HG02981 (cell line): ENCODE measurements at regions not wholly inside any gene's neighbourhood (a gene's known extent, or its start where the extent isn't known, plus 50 kb on each side); places are given as distances from the start of the nearest gene placed in this dataset.

Experiments
- ATAC-seq: cut with Tn5 transposase; IDR thresholded peaks from one replicate; pipeline ENCODE4 v1.9.1; 2021; ENCODE audit warnings: mild to moderate bottlenecking, moderate library complexity; ENCODE audit not compliant: unreplicated experiment

DNA sequence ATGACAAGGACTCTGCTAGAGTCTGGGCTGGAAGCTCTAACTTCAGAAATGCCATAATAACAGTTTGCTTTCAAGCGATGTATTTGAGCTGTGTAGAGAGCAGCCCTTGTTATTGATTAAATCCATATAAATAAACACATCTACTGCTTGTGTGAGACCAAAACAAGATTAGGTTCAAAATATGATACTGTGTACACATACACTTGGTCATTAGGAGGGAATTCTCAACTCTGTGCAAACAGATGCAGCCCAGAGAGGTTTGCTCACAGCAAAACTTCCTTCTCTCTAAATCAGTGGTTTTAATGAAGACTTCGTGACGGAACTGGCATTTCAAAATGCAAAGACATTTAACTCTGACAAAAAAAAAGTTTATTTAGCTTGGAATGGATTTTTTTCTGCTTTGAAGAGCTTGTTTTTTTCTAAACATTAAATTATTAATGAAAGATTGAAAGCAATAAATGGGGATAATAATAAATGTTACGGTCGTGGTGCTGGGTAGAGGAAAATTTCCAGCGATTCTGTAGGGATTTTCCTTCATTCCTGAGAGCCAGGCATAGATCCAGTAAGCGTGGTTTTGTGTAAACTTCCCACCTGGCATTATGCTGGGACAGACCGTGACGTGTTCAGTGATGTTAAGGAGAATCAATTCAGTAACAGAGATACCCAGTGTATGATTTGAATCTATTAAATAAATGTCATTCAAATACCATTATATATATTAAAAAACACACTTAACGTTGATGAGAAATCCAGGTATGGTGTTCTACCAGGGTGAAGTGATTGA, 213.7 kb downstream of the TEX29 start:
- no peak for ATAC-seq

DNA sequence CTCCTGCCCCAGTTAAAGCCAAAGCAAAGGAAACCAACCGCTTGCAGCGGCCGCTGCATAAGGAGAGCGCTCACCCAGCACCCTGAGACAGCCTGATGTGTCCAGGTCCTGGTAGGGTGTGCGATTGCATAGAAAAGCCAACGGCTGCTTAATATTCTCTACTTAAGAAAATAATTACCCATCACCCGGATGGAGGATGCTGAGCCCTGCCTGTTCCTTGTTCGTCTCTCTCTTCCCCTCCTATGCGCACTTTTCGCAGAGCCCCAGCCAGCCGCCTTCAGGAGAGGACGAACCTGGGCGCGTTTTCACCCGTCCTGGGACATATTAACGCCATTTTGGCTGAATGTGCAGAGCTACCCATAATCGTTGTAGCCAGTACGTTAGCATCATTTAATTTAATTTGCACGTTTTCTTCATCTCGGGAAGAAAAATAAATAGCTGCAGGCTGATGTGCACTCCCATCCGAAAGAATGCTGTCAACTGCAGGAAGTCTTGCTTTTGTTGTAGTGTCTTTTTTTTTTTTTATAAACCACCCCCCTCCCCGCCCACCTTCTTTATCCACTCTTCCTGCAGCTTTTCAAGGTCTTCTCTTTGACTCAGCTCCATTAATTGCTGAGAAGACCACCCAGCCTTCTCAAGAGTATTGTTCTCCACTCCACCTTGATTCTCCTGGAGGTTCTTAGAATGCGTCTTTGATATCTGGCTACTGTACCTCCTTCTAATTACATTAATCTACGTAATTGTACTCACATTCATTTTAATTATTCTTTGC, 214.5 kb downstream of the TEX29 start:
- ATAC-seq, result no peak

DNA sequence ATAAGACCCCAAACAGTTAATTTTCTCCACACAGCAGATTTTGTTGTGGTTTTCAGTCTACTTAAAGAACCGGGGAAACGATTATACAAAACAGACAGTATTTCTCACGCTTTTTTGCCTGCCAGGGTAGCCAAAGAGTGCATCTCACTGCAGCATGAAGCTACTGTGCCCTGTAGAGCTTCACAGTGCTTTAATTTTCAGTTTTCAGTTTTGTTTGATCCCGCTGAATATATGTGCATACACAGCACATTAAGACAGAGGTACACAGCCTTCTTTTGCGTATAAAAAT, 215.0 kb downstream of the TEX29 start:
- no peak for ATAC-seq

DNA sequence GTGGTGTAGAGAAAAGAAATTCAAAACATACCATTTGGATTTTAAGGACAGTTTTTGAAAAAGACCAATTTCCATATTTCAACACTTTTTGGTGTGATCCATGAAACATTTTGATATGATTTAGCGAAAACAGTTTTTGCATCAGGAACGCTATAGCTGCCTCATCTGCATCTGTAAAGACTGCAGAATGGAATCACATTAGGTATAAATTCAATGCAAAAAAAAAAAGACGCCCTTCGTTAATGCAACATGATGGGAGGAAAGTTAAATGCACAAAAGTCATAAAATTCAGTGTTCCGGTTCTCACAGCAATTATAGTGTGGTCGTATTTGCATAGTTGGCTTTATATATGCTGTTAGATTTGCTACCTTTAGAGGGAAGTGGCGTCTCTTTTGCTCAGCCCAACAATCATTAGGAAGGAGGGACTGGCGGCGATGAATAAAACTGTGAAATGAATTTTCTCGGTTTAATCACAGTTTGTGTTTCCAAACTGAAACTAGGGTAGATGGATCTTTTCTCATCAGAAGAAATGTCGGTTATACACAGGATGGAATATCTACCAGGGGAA, 215.7 kb downstream of the TEX29 start:
- ATAC-seq, result no peak

DNA sequence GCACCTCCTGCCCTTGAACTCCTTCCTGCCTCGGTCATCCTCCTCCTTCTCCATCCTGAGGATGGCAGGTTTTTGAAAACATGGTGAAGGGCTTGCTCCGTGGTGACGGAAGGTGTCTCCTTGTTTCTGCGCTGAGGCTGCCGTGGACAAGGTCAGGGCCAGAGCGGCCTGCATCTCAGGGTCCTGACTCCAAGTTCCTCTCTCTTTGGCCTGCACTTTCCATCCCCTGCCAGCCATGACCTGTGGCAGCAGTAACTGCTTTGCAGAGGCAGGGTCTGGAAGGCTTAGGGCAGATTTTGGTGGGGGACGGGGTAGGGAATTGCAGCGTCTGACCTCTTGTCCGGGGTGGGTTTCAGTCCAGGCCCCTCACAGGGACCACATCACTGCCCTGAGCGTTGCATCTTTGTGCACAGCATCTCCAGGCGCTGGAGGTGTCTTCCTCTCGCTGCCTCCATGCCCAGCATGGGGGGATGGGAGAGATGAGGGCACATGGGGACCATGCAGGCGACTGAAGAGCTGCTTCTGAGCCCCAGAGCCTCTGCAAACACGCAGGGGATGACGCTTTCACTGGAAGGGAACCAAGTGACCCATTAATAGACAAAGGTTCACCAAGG, 216.8 kb downstream of the TEX29 start:
- no peak for ATAC-seq

DNA sequence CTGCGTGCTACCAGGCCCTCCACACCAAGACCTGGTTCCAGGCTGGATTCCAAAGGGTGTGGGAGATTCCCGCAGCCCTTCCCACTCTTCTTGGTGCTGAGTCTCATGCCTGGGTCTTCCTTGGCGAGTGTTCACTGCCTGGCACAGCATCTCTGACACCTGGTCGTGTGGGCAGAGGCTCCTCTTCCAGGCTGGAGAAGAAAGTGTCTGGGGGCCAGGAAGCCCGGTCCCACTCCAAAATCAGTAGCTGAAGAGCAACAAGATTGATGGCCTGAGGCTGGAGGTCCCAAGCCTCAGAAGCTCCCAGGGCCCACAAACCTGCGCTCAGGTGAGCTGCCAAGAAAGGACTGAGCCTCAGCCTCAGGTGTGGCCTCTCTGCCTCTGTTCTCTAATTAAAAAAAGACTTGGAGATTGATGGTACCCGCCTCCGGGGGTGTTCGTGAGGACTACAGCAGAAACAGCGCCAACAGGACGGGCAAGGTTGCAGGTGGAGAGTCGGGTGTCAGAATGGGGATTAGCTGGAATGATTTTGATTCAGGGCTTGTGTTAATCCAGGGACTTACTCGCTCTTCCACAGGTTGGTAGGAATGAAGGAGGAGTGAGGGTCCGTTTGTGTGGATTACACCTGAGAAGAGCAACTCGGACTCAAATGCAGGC, 217.5 kb downstream of the TEX29 start:
- no peak for ATAC-seq

DNA sequence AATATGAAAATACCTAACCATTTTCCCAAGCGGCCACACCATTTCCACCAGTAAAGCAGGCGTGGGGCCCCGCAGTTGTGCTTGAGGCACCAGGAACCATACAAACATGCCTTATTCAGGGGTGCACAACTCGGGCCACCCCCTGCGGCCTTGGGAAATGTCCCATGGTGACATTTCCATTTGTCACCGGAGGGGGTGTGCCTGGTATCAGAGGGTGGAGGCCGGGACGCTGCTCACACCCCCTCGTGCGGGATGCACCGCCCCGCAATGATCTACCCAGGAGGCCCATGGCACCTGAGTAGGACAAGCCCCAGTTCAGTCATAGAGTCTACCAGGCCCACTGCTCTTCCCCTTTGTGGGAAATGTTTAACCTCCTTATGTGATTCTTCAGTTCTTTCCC, 218.8 kb downstream of the TEX29 start:
- no peak for ATAC-seq

DNA sequence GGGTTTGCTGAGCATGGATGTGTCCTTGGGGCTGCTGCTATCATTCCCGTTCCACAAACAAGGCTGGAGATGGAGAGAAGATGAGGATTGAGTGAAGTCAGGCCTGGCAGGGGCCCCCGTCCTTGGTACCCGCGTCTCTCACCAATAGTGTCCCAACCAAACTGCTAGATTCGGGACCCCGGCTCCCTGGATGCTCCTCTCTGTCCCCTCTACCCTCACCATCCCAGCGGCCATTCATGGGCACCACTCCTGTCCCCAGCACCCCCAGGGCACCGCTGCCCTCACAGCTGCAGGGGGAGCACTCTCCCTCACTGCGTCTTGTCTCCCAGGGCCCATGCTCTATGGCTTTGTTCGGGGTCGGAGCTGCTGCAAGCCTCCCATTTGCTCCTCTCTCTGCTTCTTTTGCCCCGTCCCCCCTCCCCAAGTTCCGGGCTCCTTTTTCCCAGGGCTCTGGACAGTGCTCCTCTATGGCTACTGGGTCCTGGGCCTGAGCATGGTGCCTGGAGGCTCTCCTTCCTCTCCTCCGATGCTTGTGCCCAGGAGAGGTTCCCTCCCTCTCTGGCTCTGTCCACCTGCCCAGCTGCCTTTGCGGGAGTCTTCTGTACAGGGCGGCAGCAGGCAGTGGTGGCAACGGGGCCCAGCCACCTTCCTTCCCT, 219.5 kb downstream of the TEX29 start:
- no peak for ATAC-seq

DNA sequence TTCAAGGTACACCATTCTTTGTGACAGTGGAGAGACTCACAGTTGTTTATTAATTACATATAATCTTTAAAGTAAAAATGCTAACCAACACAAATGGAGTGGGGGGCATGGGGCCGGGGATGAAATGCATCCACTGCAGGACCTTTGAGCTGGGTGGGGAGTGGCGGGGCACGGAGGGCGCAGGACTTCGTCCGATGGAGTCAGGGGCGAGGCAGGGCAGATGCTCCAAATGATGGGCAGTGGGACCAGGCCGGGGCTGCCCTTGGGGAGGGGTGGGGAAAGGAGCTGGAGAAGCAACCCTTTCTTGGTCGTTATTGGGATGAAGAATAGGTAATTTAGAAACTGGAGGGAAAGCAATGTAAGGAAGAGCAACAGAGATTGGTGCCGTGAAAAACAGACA, 220.0 kb downstream of the TEX29 start:
- no peak for ATAC-seq

DNA sequence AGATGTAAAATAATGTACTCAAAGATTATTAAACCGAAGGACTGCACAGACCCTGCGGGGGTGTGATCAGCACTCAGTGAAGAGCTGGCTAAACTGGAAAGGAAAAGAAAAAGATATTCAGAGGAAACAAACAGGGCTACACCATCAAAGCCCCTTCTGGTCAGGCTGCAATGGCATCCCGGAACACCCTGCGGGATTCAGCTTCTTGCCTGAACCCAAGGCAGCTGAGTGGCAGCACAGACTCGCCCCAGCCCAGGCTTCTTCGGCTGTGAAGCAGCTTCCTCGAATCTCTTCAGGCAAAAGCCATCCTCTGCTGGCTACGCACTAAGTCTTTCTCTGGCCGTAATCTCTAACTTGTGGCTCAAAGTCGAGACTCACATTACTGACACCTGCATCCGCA, 220.9 kb downstream of the TEX29 start:
- ATAC-seq, result no peak

DNA sequence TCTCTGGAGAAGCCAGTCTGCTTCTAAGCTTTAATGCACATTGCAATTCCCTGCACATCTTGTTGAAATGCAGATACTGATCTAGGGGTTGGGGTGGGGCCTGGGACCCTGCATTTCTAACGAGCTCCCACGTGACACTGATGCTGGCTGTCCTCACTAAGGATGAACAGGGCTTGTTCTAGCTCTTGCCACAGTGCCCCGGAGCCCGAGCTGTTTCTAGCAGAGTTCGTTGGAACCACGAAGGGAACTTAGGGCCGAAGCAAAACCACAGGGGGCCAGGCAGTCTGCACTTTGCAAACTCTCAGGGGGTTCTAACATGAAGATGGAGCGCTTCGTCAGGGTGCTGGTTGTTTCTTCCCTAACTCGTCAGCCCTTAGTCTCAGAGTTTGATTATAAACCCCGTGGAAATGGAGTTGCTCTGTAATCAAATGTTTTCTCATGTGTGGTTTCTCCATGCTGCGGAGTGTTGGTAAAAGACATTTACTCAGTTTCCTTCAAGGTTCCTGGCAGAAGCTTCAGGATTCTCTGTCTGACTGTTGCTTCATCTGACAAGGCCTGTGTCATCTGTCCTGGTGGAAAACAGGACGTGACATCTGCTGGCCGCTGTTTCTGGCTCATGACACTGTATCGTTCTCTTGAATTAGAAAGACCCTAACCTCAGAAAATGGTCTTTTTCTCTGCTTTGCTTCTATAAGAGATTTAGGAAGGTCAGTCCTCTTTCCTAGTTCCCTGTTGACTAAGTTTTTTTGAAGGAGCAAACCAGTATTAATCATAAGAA, 221.5 kb downstream of the TEX29 start:
- ATAC-seq, result no peak

DNA sequence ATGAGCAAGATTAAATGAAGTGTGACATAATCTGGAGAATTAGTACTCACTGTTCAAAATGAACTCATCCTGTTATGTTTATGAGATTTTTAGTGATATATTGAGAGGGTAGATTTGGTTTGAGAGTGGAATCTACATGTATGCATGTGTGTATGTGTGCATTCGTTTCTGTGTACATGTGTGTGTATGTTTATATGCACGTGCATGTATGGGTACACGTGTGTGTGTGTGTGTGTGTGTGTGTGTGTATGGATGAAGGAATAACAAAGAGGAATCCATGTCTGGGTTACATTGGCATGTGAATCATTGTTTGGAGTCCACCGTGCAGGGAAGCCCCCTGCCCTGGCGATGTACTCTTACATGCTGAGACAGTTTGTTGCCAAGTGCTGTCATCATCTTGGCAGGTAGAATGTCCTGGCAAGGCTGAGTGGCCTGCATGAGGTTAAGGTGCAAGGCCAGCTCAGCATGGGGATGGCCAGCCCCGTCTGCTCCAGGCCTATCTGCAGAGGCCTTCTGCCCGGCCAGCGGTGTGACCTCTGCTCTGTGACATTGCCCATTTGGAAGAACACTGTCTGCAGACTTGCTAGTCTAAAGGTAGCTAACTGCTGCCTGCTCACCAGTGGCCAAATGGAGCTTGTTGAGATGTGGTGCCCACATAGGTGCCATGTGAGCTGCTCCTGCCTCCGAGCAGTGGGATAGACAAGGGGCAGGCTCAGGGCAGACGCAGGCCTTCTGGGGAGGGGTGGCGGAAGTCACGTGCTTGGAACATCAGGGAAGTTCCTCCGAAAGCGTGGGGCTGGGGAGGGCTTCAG, 222.3 kb downstream of the TEX29 start:
- ATAC-seq, result no peak

DNA sequence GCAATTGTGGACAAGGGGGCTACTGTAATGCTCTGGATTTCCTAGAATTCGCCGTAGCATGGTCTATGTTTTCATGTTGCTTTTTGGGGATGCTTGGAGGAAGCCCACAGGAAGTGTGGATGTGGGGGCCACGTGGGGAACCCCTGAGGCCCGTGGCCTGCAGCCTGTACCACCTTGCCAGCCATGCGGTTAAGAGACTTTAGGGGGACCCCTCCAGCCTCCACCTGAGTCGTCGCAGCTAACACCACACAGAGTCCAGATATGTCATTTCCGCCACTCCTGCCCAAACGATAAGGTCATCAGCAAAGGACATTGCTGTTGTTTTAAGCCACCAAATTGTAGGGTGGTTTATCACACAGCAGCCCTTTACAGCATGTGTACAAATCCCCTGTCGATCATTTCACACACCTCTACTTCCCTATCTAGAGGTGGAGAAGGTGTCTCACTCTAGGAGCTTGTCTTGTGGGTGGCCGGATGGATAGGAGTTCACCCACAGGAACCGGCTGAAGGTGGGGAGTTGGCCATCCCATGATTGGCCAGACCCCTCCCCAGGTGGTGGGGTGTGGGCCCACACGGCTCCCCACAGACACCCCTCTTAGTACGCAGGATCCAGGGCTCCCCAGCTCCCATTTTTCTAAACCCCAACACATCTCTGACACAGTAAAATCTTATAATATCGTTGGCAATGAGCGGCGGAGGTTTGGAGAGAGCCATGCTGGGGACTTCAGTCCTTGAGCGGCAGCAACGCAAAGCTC, 226.7 kb downstream of the TEX29 start:
- no peak for ATAC-seq

DNA sequence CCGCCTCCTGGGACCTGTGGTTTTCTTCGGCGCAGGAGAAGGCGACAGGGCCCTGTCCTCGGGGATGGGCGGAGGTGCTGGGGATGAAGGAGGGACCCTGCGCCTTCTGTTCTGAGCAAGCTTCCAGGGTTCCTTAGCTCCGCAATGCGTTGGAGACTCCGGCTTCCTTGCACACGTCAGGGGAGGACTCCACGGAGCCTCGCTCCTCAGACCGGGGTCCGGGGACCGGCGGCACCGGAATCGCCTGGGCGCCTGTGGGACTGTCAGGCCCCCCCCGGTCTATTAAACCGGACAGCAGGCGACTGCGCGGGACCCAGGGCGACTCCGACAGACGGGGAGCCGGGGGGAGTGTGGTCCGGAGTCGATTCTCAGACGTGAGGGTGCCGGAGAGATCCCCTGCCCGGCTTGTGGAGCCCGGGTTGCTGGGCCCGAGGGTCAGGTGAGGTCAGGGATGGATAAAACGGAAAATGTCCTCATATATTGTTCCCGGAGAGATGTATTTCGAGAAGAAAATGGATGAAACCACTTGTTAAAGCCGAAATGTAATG, 227.4 kb downstream of the TEX29 start:
- ATAC-seq, result no peak

DNA sequence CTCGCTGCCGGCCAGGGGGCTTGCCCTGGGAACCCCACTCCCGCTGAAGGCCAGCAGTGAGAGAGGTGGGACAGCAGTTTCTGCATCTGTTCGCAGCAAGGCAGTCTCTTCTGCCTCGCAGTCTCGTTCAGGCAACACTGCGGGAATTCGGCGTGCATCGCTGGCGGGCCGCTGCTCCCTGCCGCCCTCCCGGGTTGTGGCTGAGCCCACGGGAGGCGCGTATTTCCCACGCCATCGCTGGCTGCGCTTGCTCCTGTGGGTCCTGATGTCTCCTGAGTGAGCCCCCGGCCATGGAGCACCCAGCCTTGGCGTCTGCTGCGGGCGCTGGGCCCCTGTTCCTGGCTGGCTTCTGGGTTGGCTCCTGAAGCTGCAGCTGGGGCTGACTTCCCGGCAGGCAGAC, 227.9 kb downstream of the TEX29 start:
- ATAC-seq, result no peak

DNA sequence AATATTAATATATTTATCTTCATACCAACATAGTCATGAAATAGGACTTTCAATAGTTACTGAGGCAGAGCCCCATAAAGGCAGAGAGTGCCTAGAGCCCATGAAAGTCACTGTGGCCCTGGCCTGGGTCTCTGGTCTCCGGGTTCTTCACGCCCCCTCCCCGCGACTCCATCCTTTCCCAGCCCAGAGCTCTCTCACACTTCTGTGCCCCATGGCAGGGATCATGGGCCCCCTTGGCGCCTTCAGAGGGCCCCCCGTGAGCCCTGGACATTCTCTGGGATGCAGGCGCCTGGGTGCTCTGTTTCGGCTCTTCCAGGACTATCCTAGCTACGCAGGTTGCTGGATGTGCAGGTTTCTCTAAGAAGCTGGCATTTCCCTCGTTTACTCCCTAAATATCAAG, 228.4 kb downstream of the TEX29 start:
- no peak for ATAC-seq

DNA sequence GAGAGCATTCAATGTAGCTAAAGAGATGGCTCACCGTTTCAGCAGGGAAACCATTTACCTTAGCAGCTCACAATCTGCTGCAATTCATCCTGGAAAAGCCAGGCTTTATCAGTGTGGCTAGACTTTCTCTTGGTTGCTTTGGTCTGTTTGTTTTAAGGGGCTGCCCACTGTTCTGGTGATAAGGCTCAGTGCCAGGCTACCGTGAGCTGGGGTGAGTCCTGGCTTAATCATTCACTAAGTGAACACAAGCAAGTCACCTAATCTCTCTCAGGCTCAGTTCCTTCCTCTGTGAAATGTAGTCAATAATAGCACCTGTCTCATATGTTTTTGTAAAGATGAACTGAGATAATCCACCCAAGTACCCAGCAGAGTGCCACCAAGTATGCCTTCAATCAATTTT, 229.0 kb downstream of the TEX29 start:
- ATAC-seq, result no peak

DNA sequence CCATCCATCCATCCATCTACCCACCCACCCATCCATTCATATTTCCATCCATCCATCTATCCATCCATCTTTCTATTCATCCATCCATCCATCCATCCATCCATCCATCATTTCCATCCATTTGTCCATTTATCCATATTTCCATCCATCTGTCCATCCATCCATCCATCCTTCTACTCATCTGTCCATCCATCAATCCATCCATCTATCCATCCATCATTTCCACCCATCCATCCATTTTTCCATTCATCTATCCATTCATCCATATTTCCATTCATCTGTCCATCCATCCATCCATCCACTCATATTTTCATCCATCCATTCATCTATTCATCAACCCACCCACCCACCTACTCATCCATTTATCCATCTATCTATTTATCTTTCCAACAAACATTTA, 229.6 kb downstream of the TEX29 start:
- ATAC-seq, result no peak
